ENCODE measurements at regions not wholly inside any gene's neighbourhood (a gene's known extent, or its start where the extent isn't known, plus 50 kb on each side); places are given as distances from the start of the nearest gene placed in this dataset.

- Histone ChIP-seq H2AFZ (ENCODE audit: low read depth) (peak overlapping the region; percentile 59; the same call in 1 of the 2 replicates), H3K27me3 (ENCODE audit: insufficient read depth) (no peaks in the 10 kb centered on the region), H3K27ac (ENCODE audit: low read depth in 2 of 2, low read length in 1 of 2) (no peak overlapping the region), H3K4me1 (ENCODE audit: control insufficient read depth in 1 of 2, insufficient read depth in 2 of 2, low read depth in 1 of 2, low read length in 1 of 2) (0 out of 4 replicates have a peak, but pooled peaks cover 0 to 5% of the 10 kb centered on the region in 2 experiments), H3K79me2 (ENCODE audit: insufficient read depth) (no peaks in the 10 kb centered on the region), H3K36me3 (replicated peaks in 1 of 2; ENCODE audit: control insufficient read depth in 1 of 2, insufficient read depth in 2 of 2, low read length in 1 of 2) (no peaks in the 10 kb centered on the region), H3F3A (replicated peaks; ENCODE audit: insufficient read depth) (no peaks in the 10 kb centered on the region), H3K4me2 (no peak overlapping the region), H3K9me3 (no peaks in the 10 kb centered on the region), H3K9me2 (no peaks in the 10 kb centered on the region), H4K20me1 (ENCODE audit: insufficient read depth) (no peaks in the 10 kb centered on the region), H3K9ac (no peak overlapping the region), H3K4me3 (ENCODE audit: low read depth in 2 of 2, low read length in 1 of 2) (no peak overlapping the region)
- CTCF ChIA-PET: interaction anchor here (1.4 kb wide), 1 partner anchor 661 kb away, joined by 3 read pairs; no protein-coding TSS in a partner anchor
- POLR2A ChIA-PET: no interaction called here
- TF ChIP-seq MEF2A (IDR thresholded peaks at IDR 0.05; ENCODE audit: borderline replicate concordance, low read depth) (no peak), USF2 (IDR thresholded peaks at IDR 0.05; ENCODE audit: borderline replicate concordance, low read depth, low read length) (no peak), TAF1 (IDR thresholded peaks at IDR 0.05; ENCODE audit: borderline replicate concordance, low read depth, low read length) (no peak), JUND (IDR thresholded peaks at IDR 0.05) (no peak; the same call in 1 of the 2 replicates)
- WGBS (ENCODE audit: low lambda C conversion rate): 9% methylated on average over 4 of the region's 4 CpGs
- DNase-seq: no peak
These were observed 283.0 kb upstream of the PRKD1 start for GRCh38 chr14:30210630-30211029.

GRCh38 chr14:30211326-30211725 is 283.7 kb upstream of the PRKD1 start:
- no peak for DNase-seq
- H3K4me2 ChIP-seq: no peak overlapping the region
- CTCF ChIA-PET: interaction anchor here (1.4 kb wide), 1 partner anchor 662 kb away, joined by 3 read pairs; no protein-coding TSS in a partner anchor

More at GRCh38 chr14:30211326-30211725, 283.7 kb upstream of the PRKD1 start:
- Histone ChIP-seq H3K4me3 (ENCODE audit: low read depth in 2 of 2, low read length in 1 of 2) (no peak overlapping the region), H3K79me2 (ENCODE audit: insufficient read depth) (no peaks in the 10 kb centered on the region), H3F3A (replicated peaks; ENCODE audit: insufficient read depth) (no peaks in the 10 kb centered on the region), H3K27me3 (ENCODE audit: insufficient read depth) (no peaks in the 10 kb centered on the region), H3K9ac (no peak overlapping the region), H3K9me2 (no peaks in the 10 kb centered on the region), H3K4me1 (ENCODE audit: control insufficient read depth in 1 of 2, insufficient read depth in 2 of 2, low read depth in 1 of 2, low read length in 1 of 2) (0 out of 4 replicates have a peak, but pooled peaks cover 0 to 5% of the 10 kb centered on the region in 2 experiments), H3K9me3 (no peaks in the 10 kb centered on the region), H4K20me1 (ENCODE audit: insufficient read depth) (no peaks in the 10 kb centered on the region), H3K36me3 (replicated peaks in 1 of 2; ENCODE audit: control insufficient read depth in 1 of 2, insufficient read depth in 2 of 2, low read length in 1 of 2) (no peaks in the 10 kb centered on the region), H2AFZ (ENCODE audit: low read depth) (0 out of 2 replicates have a peak overlapping the region, but pooled peaks have one; percentile 17), H3K27ac (ENCODE audit: low read depth in 2 of 2, low read length in 1 of 2) (no peak overlapping the region)
- POLR2A ChIA-PET: no interaction called here
- TF ChIP-seq ZBTB33 (IDR thresholded peaks at IDR 0.05; ENCODE audit: borderline replicate concordance, low read depth): no peak

All from SK-N-SH (cell line).